Esophagus muscularis mucosa (tissue), 4 donors: ENCODE measurements at regions not wholly inside any gene's neighbourhood (a gene's known extent, or its start where the extent isn't known, plus 50 kb on each side); places are given as distances from the start of the nearest gene placed in this dataset.
"Not testable (repeated sequence)": the region's sequence is repeated elsewhere in the genome, so short reads cannot be mapped to it uniquely, and the experiment has no call there.

Source experiments
- CTCF ChIP-seq, 3 experiments: fragments of 200-600 bp in 2 of 3; fragments of 450-650 bp in 1 of 3; sonication (generic) in 2 of 3; IDR thresholded peaks; one replicate each; pipeline ENCODE4 v1.5.1; 2017 to 2019; ENCODE audit warnings: antibody characterized with exemption in 3 of 3, mild to moderate bottlenecking in 2 of 3, moderate library complexity in 1 of 3
- EP300 ChIP-seq: sonication (generic); formaldehyde crosslinking; IDR thresholded peaks from one replicate; pipeline ENCODE4 v1.6.1; 2017; ENCODE audit warnings: antibody characterized with exemption
- POLR2A ChIP-seq: fragments of 450-650 bp; IDR thresholded peaks from one replicate; pipeline ENCODE4 v1.6.1; 2017; ENCODE audit warnings: antibody characterized with exemption, moderate library complexity, mild to moderate bottlenecking, low read depth

- not testable (repeated sequence) for TF ChIP-seq CTCF (IDR thresholded peaks at IDR 0.05); EP300; POLR2A
Measured at GRCh38 chr21:8766142-8766541, 1755.2 kb upstream of the TPTE start.
